Esophagus (tissue), 2 donors: ENCODE measurements at regions not wholly inside any gene's neighbourhood (a gene's known extent, or its start where the extent isn't known, plus 50 kb on each side); places are given as distances from the start of the nearest gene placed in this dataset.

Experiments
- H3K27ac ChIP-seq, 2 donors: one replicate each; pipeline ENCODE4 v1.5.1; 2013; ENCODE audit warnings: low read depth in 2 of 2, mild to moderate bottlenecking in 2 of 2, inconsistent platforms in 1 of 2, low read length in 1 of 2, moderate library complexity in 1 of 2
- H3K27me3 ChIP-seq, 2 donors: one replicate each; pipeline ENCODE4 v1.6.1; 2013; ENCODE audit warnings: low read length in 2 of 2, control low read depth in 1 of 2, mild to moderate bottlenecking in 1 of 2; ENCODE audit not compliant: insufficient read depth in 2 of 2, control insufficient read depth in 1 of 2
- H3K36me3 ChIP-seq, 2 donors: one replicate each; pipeline ENCODE4 v1.6.1; 2013; ENCODE audit warnings: low read length in 1 of 2; ENCODE audit not compliant: control insufficient read depth in 2 of 2, insufficient read depth in 2 of 2
- H3K4me1 ChIP-seq, 2 donors: one replicate each; pipeline ENCODE4 v1.6.1; 2013; ENCODE audit warnings: low read length in 1 of 2; ENCODE audit not compliant: control insufficient read depth in 2 of 2, insufficient read depth in 2 of 2
- H3K4me3 ChIP-seq, 2 donors: one replicate each; pipeline ENCODE4 v1.5.1; 2013; ENCODE audit warnings: low read length in 2 of 2, mild to moderate bottlenecking in 2 of 2, low read depth in 1 of 2, moderate library complexity in 1 of 2
- H3K9me3 ChIP-seq, 2 donors: one replicate each; pipeline ENCODE4 v1.6.1; 2013; ENCODE audit warnings: mild to moderate bottlenecking in 2 of 2, low read depth in 1 of 2, low read length in 1 of 2, moderate library complexity in 1 of 2; ENCODE audit not compliant: control insufficient read depth in 2 of 2, insufficient read depth in 1 of 2
- WGBS, 2 donors: extraction: QIAGEN DNeasy Blood & Tissue Kit; methylation state at CpG; one replicate each; pipeline ENCODE4 v1.1.7; 2013; 5-methylcytosine and 5-hydroxymethylcytosine counted together
- donor health status: healthy with polysubstance abuse.
- donor health status: Bipolar disorder and iron deficiency.

GRCh38 chr5:155746367-155747038 is 580.5 kb upstream of the SGCD start:
- no peak overlapping the region for H3K4me3 ChIP-seq
- no peaks in the 10 kb centered on the region for H3K36me3 ChIP-seq
- 21% methylated on average over 1 of the region's 1 CpG for WGBS, 2 donors
- no peaks in the 10 kb centered on the region for H3K27me3 ChIP-seq
- H3K9me3 ChIP-seq: no peaks in the 10 kb centered on the region
- no peaks in the 10 kb centered on the region for H3K4me1 ChIP-seq
- no peak overlapping the region for H3K27ac ChIP-seq

GRCh38 chr5:155750101-155750500 is 576.9 kb upstream of the SGCD start:
- Histone ChIP-seq H3K27me3 (no peaks in the 10 kb centered on the region), H3K4me3 (no peak overlapping the region), H3K9me3 (no peaks in the 10 kb centered on the region), H3K36me3 (no peaks in the 10 kb centered on the region), H3K27ac (no peak overlapping the region), H3K4me1 (no peaks in the 10 kb centered on the region)
- WGBS, 2 donors: 43 to 45% methylated on average over 2 of the region's 2 CpGs

- Histone ChIP-seq H3K9me3 (no peaks in the 10 kb centered on the region), H3K4me1 (no peaks in the 10 kb centered on the region), H3K27me3 (no peaks in the 10 kb centered on the region), H3K4me3 (no peak overlapping the region), H3K27ac (no peak overlapping the region), H3K36me3 (no peaks in the 10 kb centered on the region)
Observed at GRCh38 chr5:155750571-155750970, 576.4 kb upstream of the SGCD start.

- WGBS, 2 donors: 50 to 61% methylated on average over 3 of the region's 3 CpGs
- no peak overlapping the region for H3K27ac ChIP-seq
- H3K36me3 ChIP-seq: no peaks in the 10 kb centered on the region
- H3K9me3 ChIP-seq: no peaks in the 10 kb centered on the region
- H3K4me1 ChIP-seq: no peaks in the 10 kb centered on the region
- H3K27me3 ChIP-seq: no peaks in the 10 kb centered on the region
- no peak overlapping the region for H3K4me3 ChIP-seq
Observed at GRCh38 chr5:155753943-155754581, 572.9 kb upstream of the SGCD start.

GRCh38 chr5:155759252-155759651 is 567.7 kb upstream of the SGCD start:
- Histone ChIP-seq H3K27ac (no peak overlapping the region), H3K9me3 (peaks cover 0 to 2% of the 10 kb centered on the region in 2 donors), H3K27me3 (no peaks in the 10 kb centered on the region), H3K36me3 (no peaks in the 10 kb centered on the region), H3K4me3 (no peak overlapping the region), H3K4me1 (no peaks in the 10 kb centered on the region)
- 94 to 97% methylated on average over 2 of the region's 2 CpGs for WGBS, 2 donors

- H3K27ac ChIP-seq: no peak overlapping the region
- H3K4me1 ChIP-seq: no peaks in the 10 kb centered on the region
- H3K4me3 ChIP-seq: no peak overlapping the region
- H3K36me3 ChIP-seq: no peaks in the 10 kb centered on the region
- H3K9me3 ChIP-seq: peaks cover 0 to 2% of the 10 kb centered on the region in 2 donors
- H3K27me3 ChIP-seq: no peaks in the 10 kb centered on the region
Observed at GRCh38 chr5:155759984-155760383, 567.0 kb upstream of the SGCD start.

GRCh38 chr5:155761502-155761901 is 565.5 kb upstream of the SGCD start:
- Histone ChIP-seq H3K9me3 (peaks cover 0 to 2% of the 10 kb centered on the region in 2 donors), H3K27ac (no peak overlapping the region), H3K36me3 (no peaks in the 10 kb centered on the region), H3K4me1 (no peaks in the 10 kb centered on the region), H3K4me3 (no peak overlapping the region), H3K27me3 (no peaks in the 10 kb centered on the region)
- WGBS, 2 donors: 78 to 83% methylated on average over 2 of the region's 2 CpGs

- Histone ChIP-seq H3K4me3 (no peak overlapping the region), H3K9me3 (peaks cover 0 to 2% of the 10 kb centered on the region in 2 donors), H3K36me3 (no peaks in the 10 kb centered on the region), H3K27ac (no peak overlapping the region), H3K27me3 (no peaks in the 10 kb centered on the region), H3K4me1 (no peaks in the 10 kb centered on the region)
- 66 to 79% methylated on average over 2 of the region's 2 CpGs for WGBS, 2 donors
Observed at GRCh38 chr5:155765715-155766114, 561.2 kb upstream of the SGCD start.

GRCh38 chr5:155767470-155767869 is 559.5 kb upstream of the SGCD start:
- no peaks in the 10 kb centered on the region for H3K4me1 ChIP-seq
- no peaks in the 10 kb centered on the region for H3K27me3 ChIP-seq
- H3K27ac ChIP-seq: no peak overlapping the region
- H3K36me3 ChIP-seq: no peaks in the 10 kb centered on the region
- WGBS, 2 donors: 57 to 65% methylated on average over 2 of the region's 2 CpGs
- H3K9me3 ChIP-seq: no peaks in the 10 kb centered on the region
- H3K4me3 ChIP-seq: no peak overlapping the region

GRCh38 chr5:155768332-155768731 is 558.6 kb upstream of the SGCD start:
- H3K27me3 ChIP-seq: no peaks in the 10 kb centered on the region
- no peaks in the 10 kb centered on the region for H3K9me3 ChIP-seq
- whole genome bisulfite sequencing, 2 donors: 67 to 85% methylated on average over 3 of the region's 3 CpGs
- no peak overlapping the region for H3K4me3 ChIP-seq
- H3K36me3 ChIP-seq: no peaks in the 10 kb centered on the region
- H3K27ac ChIP-seq: no peak overlapping the region
- no peaks in the 10 kb centered on the region for H3K4me1 ChIP-seq
